G401 (cell line): ENCODE measurements at regions not wholly inside any gene's neighbourhood (a gene's known extent, or its start where the extent isn't known, plus 50 kb on each side); places are given as distances from the start of the nearest gene placed in this dataset.
"Not testable (repeated sequence)": the region's sequence is repeated elsewhere in the genome, so short reads cannot be mapped to it uniquely, and the experiment has no call there.

ENCODE experiments used
- DNase-seq: peaks from one replicate; pipeline ENCODE4 v3.0.0-alpha.2; 2015; ENCODE audit warnings: low spot score
- in situ Hi-C: cut with HindIII; loops from 2 replicates; pipeline ENCODE4 v1.10.0; 2016; ENCODE audit warnings: low sequenced_read_pairs, mixed read lengths

DNA sequence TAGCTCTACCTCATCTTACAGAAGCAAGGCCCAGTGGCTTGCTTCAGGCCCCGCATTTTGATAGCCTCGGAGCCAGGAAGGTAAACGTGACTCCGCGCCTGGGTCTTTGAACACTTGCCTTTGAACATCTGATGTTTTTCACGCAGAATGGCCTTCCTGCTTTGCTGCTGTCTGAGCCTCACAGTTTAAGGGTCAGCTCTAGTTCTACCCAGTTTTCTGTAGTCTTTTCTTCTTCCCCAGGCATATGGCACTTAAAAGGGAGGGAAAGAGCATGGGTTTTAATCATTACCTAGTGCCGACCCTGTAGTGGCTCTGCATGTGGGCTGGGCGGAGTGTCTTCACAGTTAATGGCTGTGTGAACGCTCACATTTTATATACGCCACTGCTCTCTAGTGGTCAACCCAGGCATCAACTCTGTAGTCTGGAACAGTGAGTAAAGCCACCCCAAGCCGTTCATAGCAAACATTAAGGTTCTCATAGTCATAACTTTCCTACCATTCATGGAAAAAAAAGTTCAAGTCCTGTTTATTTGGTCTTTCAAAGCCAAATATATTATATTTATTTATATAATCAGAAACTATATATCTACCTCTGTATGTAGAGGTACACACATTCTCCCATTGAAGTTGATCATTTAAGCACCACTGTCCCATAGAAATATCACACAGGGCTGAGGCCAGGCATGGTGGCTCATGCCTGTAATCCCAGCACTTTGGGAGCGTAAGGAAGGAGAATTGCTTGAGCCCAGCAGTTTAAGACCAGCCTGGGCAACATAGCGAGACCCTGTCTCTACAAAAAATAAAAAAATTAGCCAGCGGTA, 78.1 kb downstream of the IER5 start:
- in situ Hi-C loops, result loop anchor here (10.0 kb wide), 2 partner anchors 132 to 292 kb away; partner anchors contain the start of gene MR1
- DNase-seq, result peak; percentile 90

DNA sequence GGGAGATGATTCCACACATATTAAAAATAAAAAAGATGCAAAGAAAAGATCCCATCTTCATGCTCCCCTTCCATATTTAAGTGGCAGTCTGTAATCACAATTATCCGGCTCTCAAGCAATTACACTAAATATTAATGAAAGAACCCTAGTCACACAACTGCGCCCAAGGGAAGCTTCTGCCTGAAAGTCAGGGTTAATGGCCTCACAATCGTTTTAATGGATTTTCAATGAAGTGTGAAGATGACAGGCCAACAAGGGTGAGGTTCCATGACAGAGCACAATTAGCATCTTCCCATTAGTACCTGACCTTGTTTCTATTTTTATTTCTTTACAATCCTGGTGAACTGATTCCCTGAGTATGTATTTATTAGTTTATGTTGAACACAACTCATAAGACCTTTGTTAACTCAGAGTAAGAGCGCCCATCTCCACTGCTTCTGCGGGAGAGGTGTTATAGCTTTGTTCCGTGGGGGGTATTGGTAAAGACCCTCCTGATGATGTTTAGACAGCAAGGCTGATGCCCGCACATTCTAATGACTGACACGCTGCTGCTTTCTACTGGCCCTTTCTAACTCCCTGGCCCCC, 80.9 kb downstream of the IER5 start:
- in situ Hi-C loops, result loop anchor here (10.0 kb wide), 2 partner anchors 135 to 295 kb away; partner anchors contain the start of gene MR1
- no peak for DNase-seq

DNA sequence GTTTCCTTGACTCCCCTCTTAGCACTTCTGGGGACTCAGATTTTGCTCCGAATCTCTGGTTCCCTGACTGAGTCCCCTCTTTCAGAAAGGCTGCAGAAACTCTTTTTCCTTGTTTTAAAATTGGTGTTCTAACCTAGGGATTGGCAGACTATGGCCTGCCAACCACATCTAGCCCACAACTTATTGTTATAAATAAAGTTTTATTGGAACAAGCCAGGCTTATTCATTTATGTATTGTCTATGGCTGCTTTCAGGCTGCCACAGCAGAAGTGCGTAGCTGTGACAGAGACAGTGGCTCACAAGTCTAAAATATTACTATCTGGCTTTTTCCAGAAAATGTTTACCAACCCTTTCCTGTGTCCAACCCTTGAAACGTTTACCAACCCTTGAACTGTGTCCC, 81.7 kb downstream of the IER5 start:
- DNase-seq, result no peak
- in situ Hi-C loops, result no loop called here

DNA sequence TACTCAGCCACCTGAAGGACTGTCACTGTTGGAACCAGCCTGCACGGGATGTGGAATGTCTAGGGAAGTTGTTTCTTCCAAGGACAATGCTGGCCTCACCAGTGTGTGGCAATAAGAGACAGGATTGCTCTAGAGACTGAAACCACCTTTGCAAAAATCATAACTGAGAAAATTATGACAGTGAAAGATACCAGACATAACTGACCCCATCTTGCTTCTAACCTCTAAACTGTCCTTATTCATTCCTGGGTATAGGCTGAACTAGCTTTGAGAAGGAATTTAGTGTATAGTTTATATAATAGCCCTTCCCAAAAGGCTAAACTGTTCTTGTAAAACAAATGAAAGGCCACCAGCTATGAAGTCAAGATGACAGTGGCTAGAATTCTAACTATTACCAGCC, 83.6 kb downstream of the IER5 start:
- DNase-seq, result no peak
- in situ Hi-C loops, result no loop called here

DNA sequence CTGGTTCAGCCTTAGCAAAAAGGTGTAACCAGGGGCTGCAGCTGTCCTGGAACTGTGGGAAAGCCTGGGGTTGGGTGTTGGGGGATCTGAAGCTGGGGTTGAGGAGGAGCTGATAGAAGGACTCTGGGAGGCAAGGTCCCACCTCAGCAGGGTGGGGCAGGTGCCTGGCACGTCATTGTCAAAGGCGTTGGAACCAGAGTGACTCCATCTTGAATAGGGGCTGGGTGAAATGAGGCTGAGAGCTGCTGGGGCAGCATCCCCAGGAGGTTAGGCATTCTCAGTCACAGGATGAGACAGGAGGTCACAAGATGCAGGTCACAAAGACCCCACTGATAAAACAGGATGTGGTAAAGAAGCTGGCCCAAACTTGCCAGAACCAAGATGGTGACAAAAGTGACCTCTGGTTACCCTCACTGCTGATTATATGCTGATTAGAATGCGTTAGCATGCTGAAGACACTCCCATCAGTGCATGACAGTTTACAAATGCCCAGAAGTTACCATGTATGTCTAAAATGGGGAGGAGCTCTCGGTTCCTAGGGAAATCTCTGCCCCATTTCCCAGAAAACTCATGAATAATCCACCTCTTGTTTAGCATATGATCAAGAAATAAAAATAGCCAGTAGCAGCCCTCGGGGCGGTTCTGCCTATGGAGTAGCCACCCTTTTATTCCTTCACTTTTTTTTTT, 85.4 kb downstream of the IER5 start:
- no peak for DNase-seq
- in situ Hi-C loops, result no loop called here

DNA sequence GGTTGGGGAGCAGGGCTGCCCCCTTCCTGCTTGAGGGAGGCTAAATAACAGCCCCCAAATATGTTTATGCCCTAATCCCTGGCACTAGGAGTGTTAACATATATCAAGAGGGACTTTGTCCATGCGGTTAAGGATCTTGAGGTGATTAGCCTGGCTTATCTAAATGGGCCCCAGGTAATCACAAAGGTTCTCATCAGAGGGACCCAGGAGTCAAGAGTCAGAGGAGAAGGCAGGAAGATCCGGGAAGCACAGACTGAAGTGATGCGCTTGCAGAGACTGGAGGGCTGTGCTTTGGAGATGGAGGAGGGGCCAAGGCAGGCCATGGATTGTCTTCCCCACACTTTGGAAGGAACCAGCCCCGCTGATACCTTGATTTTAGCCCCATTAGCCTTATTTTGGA, 86.4 kb downstream of the IER5 start:
- in situ Hi-C loops, result no loop called here
- no peak for DNase-seq

DNA sequence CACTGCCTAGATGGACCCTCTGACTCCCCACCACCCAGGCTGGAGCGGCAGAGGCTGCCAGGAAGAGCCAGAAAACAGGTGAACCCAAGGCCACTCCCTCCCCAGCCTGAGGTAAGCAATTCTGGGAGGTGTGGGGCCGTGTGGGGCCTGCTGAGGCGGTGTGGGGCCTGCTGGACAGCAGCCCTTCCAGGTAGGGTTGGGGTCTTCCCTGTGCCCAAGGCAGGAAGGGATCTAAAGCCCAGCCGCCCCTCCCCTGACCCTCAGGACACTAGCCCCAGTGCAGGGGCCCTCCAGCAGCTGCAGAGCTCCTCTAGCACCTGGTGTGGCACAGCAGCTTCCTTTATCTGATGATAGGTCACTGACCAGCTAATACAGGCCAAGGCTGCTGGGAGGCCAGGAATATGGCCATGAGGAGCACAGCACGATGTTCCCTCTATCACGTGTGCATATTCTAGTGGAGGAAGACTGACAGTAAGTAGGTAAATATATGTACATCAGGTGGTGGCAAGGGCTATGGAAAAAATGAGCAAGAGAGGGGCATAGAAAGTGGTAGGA, 86.9 kb downstream of the IER5 start:
- in situ Hi-C loops, result no loop called here
- no peak for DNase-seq

DNA sequence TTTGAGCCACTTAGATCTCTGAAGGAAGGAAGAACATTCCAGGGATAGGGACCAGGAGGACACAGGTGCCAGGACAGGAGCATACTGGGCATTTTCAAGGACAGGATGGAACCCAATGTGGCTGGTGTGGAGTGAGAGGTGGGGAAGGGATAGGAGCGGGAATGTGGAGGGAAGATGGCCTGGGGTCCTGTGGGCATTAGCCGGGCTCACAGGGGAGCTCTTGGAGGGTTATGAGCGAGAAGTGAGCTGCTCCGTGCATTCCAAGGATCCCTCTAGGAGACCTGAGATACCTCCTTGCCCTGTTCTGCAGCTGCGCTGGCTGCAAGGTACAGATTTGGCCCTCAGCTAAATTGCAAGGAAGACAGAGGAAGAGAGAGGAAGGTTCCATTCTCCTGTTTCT, 87.5 kb downstream of the IER5 start:
- no peak for DNase-seq
- in situ Hi-C loops, result no loop called here

DNA sequence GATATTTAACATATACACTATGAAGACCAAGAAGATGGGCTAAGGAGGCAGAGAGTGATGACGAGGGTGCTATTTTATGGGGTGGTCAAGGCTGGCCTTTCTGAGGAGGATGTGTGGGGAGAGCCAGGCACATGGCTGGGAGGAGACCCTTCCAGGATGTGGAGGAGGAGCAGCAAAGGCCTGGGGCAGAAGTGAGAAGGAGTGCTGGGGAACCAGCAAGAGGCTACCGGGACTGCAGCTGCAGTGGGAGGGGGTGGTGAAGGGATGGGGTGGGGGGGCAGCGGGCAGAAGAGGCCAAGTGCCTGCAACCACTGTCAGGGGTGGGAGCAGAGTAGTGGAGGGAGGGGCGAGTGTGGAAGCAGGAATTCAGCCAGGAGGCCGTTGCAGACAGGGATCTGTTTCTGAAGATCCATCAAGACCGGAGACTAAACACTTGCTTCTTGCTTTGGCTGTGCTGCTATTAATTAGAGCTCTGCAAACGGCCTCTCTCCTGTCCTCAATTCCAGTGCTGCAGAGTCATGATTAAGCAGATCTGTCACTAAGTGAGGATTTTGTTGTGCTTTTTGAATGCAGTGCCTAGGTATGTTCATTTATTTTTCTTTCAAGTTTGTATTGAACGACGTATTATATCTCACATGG, 89.9 kb downstream of the IER5 start:
- in situ Hi-C loops, result no loop called here
- DNase-seq, result no peak

DNA sequence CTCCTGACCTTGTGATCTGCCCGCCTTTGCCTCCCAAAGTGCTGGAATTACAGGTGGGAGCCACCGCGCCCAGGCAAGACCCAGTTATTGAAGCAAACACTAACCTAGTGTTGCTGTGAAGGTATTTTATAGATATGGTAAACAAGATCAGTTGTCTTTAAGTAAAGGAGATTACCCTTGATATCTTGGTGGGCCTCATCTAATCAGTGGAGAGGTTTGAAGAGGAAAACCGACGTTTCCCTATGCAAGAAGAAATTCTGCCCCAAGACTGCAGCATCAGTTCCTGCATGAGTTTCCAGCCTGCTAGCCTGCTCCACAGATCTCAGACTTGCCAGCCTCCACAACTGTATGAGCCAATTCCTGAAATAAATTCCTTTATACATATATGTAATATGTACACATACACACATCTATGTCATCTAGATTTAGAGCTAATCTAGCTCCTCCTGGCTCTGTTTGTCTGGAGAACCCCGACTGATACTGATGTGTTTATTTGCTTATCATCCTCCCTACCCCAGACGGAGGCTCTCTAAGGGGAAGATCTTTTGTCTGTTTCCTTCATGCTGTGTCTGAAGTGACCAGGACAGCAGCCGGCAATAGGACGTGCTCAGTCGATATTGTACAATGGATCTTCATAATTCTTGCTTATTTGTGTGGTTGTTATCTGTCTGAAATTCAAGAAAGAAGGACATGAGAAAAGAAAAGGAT, 90.9 kb downstream of the IER5 start:
- in situ Hi-C loops, result no loop called here

DNA sequence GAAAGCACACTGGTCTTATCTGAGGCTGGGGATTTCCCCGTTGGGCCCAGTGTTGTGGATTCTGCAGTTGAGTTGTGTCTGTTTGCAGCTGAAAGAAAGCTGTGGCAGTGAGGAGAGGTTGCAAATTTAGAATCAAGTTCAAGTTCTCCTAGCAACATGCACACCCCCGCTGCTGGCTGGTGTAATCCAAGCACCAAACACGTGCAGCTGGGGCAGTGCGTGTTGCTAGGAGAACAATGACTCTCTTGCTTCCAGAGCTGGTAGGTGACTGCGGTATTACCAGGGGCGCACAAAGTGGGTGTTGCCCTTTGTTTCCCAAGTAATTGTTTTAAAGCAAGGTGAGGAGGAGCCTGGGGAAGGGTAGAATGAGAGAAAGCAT, 91.5 kb downstream of the IER5 start:
- in situ Hi-C loops, result no loop called here
- DNase-seq, result peak; percentile 71

More for the DNA sequence above, 90.9 kb downstream of the IER5 start:
- no peak for DNase-seq

DNA sequence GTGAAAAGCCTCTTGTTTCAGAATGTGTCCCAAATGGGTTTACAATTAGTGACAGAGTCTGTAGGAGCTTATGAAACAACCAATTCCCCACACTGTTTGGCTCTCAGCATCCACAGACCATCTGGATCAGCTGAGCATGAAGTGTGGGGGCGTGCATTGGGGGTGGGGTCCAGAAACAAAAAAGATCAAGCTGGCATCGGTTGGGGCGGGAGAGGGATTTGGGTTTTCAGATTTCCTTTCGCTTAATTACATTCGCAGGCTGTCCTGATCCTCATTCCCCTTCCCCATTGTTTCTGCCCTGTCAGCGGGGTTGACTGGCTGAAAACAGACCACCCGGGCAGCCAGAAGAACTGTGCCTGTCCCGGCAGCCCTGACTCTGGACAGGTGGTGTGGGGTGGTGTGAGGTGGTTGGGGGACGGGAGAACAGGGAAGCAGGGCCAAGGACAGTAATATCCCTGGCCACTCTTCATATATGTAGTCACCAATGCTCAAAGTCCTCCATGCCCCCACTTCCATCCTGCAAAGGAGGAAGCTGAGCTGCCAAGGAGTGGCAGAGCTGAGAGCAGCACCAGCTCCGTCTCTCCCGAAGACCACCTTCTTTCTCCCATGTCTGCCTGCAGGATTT, 92.0 kb downstream of the IER5 start:
- in situ Hi-C loops, result no loop called here
- DNase-seq, result peak; percentile 32

DNA sequence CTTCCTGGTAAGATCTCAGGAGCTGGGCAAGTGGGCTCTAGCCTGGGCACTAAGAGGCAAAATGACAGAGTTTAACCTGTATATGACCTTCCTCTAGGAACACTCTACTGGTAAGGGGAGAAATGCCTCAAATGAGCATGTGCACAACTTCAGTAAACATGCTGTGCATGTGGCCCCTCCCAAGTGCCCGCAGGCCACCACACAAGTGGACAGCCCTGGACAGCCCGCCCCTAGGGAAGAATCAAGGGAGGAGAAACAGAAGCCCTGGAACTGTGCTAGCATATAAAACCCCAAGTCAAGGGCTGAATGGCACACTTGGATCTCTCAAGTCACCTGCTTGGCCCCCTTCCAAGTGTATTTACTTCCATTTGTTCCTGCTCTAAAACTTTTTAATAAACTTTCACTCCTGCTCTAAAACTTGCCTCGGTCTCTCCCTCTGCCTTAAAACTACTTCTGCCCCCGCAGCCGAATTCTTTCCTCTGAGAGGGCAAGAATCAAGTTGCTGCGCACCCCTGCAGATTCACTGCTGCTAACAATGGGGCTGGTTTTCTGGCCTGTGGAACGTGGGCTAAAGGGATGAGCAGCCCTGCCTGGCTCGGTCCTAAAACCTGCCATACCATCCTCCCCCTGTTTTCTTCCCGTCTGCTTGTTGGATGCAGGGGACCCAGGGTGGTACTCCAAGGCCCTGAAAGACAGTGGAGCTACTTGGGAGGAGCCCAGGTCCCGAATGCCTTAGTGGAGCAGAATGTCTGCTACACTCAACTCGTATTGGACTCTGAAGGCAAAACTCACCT, 93.5 kb downstream of the IER5 start:
- in situ Hi-C loops, result no loop called here
- no peak for DNase-seq

DNA sequence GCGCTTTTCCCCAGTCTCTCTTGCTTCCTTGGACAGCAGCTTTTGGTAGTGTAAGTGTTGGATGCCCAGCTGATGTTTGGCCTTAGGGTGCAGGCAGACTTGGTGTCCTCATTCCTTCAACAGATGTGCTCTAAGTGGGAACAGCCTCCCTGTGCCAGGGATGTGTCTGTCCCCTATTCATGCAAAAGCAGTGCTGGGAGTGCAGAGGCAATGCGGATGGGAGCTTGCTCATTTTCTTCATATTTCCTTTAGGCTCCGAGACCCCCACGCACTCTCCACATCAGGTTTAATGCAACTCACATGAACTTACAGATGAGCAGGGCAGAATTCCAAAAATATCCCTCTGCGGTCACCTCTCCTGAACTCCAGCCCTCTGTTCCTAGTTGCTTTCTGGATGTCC, 96.1 kb downstream of the IER5 start:
- no peak for DNase-seq
- in situ Hi-C loops, result no loop called here

DNA sequence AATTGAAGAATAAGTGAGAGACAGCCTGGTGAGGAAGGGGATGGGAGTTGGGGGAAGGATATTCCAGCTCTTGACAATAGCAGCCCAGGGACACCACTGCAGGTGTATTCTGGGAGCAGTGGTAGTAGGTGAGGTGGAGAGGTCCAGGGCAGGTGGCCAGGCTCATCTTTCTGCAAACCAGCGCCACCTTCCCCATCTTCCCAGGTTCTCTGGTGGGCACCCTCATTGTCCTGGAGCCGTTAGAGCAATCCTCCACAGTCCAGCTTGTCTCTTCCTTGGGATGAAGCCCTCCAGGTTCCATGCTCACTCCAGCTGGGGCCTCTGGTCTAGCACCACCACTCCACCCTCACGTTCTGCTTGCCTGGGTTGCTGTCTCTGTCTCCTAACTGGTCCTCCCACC, 97.0 kb downstream of the IER5 start:
- no peak for DNase-seq
- in situ Hi-C loops, result no loop called here

DNA sequence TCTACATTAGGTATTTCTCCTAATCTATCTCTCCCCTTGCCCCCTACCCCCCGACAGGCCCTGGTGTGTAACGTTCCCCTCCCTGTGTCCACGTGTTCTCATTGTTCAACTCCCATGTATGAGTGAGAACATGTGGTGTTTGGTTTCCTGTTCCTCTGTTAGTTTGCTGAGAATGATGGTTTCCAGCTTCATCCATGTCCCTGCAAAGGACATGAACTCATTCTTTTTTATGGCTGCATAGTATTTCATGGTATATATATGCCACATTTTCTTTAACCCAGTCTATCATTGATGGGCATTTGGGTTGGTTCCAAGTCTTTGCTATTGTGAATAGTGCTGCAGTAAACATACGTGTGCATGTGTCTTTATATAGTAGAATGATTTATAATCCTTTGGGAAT, 97.6 kb downstream of the IER5 start:
- not testable (repeated sequence) for DNase-seq

DNA sequence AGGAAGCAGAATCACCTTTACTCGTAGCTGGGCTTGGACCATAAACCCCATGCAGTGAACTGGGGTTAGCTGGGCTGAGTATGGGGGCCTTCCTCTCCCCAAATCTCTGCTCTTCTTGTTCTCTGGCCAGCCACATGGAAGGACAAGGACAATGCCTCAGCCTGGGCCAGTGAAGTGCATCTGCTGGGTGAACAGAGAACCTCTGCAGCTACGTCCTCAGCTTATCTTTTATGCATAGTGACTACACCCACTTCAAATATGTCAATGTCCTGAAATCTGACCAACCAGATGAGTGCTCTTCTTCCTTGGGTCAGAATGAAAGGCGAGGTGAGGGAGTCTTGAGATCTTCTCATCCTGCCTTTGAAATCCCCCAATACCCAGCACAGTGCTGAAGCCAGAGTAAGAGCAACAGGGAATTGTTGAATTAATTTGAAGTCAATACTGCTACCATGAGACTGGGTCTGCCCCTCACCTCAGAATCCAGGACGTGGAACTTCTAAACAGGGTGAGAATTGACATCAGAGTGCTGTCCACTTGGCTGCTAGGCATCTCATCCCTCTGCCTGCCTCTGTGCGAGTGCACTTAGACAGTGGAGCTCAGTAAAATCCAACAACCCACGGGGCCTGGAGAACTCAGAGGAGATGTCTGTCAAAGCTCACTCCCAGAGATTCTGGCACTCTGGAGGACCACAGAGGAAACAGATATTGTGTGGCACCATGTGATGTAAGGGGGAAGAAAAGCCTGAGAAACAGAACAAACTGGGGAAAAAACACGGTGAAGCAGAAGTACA, 99.0 kb downstream of the IER5 start:
- in situ Hi-C loops, result no loop called here
- DNase-seq, result no peak

More for the DNA sequence above, 97.6 kb downstream of the IER5 start:
- in situ Hi-C loops, result not testable (repeated sequence)
